HG03175 (cell line): ENCODE measurements at regions not wholly inside any gene's neighbourhood (a gene's known extent, or its start where the extent isn't known, plus 50 kb on each side); places are given as distances from the start of the nearest gene placed in this dataset.
A peak's percentile ranks its signal among the peaks of the same experiment; 100 is the strongest.

Experiments
- ATAC-seq: cut with Tn5 transposase; IDR thresholded peaks from one replicate; pipeline ENCODE4 v1.9.1; 2021; ENCODE audit warnings: mild to moderate bottlenecking, moderate library complexity; ENCODE audit not compliant: unreplicated experiment

DNA sequence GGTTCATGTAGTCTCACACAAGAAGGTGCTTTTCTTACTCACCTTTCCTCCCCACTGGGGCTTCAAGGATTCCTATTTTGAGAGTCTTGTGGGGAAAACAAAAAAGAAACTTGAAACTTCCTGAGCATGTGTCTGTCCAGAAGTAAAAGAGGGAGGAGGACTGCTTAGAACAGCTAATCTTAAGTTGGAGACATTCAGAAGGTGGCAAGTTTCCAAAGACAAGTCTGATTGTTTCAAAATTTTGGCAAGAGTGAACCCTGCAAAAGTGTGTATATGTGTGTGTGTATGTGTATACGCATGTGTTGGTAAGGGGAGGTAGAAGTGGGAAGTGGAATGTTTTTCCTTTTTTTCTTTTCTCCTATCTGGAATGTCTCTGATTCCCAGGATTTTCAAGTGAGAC lies 189.0 kb upstream of the FRMPD4 start:
- no peak for ATAC-seq

DNA sequence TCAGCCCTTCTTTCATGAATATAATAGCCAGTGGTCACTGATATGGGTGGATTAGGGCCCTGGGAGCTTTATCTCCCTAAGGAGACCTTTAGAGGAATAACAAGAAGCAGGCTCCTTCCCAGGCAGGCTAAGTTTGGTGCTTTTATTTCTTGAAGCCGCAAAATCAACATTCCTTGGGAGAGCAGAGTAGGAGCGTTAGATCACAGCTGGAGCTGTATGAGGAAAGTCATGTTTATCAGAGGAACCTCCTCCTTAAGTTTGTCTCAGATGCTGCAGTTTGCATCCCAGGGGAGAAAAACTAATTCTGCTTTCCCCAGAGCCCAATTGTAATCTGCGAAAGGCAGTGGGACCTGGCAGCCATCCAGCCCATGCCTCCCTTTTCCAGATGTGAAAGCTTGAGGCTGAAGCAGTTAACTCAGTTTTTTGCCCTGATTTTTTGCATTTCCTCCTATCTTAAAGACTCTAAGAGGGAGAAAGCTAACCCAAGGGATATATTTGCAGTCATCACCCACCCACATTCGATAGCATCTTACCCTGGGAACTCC lies 186.0 kb upstream of the FRMPD4 start:
- no peak for ATAC-seq

DNA sequence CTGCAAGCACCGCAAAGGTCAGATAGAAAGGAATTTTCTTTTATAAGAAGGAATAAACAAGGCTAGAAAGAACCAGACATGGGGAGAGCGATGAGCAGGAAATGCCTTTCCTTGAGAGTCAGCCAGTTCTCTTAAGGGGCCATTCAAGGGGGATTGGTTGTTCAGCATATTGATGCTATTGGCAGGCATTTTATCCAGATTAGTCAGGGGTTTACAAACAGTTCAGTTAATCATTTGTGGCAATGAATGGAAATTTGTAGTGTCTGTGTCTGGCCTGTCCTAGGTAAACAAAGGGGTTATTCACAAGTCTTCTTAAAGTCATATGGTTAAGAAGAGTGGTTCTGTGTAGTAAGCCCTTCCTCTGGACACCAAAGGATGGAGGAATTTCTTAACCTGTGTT lies 184.7 kb upstream of the FRMPD4 start:
- no peak for ATAC-seq

DNA sequence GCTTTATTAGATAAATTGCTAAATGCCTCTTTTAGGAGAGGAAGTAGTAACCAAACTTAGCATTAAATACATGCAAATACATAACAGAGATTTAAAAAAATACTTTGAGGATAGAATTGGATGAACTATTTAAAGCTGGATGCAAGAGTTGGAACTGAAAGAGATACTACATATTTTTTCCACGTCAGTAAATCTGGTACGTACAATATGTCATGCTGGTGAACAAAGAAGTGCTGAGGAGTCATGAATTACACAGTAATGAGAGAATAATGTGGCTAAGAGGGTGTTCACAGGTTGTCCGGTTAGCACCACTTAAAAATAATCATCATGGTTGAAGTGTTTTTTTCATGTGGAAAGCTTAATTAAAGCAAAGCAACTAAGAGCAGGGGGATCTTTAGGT lies 184.1 kb upstream of the FRMPD4 start:
- no peak for ATAC-seq

DNA sequence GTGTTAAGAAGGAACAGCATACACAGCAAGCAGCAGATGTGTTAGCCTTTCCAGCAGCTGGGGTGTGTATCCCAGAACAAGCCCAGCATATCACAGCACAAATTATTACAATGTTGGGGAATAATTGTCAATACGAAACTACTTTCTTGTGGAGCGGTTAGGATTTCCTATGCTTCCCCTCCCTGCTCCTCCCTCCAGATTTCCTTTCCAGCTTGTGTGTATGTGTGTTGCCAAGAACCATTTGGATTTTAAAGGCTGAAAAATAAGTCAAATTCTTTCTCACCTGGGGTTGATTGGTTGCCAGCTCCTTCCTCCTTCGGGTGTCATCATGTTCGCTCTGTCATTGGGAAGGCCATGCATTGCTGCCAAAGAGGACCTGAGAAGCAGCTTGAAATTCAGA lies 178.2 kb upstream of the FRMPD4 start:
- no peak for ATAC-seq

DNA sequence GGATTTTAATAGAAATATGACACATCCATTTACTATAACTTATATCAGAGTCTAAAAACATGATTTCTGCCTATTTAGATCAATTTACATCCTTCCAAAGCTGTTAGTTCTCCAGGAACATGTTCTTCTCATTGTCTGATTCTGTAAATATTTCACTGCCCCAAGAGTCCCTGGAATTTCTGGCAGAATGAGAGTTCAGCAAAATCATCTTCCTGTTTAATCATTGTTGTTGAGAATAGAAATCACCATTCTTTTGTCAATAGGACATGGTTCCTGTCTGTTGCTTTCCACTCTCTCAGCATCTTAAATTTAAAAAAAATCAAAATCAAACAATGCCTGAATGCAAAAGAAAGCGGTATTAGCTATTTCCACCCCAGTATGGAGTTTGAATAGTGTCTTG lies 172.8 kb upstream of the FRMPD4 start:
- ATAC-seq = no peak

DNA sequence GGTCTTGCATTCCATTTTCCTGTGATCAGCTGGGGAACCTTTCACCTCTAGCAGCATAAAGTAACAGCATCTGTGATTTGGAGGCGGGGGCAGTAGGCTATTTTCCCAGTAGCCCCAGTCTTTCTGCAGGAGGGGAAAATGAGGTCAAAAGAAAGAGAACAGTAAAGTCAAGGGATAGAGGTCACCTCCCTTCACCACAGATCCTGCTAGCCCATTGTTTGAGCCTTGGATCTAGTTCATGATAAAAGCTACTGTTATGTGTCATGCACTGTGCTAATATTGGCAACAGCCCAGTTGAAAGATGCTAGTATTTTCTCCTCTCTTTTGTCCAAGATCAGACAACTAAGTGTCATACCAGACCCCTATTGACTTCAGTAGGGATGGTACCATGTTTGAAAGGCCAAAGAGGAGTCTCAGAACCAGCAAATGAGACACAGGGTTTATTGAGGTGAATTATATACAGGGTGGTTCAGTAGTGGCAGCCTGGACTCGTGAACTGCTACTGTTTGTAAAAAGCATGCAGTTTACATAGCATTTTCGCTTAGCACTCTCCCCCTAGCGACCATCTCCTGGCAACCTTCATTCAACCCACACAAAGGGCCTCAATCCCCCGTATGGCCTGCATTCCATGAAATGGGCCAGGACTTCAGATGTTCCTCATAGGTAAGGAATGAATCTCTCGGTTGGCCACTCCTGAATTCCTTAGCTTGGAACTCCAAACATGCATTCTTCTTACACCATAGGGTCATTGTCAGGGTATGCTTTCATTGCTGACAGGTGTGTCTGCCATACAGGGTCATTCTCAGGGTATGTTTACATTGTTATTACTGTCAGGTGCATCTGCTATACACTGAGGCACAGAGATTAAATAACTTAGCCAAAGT lies 170.0 kb upstream of the FRMPD4 start:
- no peak for ATAC-seq

DNA sequence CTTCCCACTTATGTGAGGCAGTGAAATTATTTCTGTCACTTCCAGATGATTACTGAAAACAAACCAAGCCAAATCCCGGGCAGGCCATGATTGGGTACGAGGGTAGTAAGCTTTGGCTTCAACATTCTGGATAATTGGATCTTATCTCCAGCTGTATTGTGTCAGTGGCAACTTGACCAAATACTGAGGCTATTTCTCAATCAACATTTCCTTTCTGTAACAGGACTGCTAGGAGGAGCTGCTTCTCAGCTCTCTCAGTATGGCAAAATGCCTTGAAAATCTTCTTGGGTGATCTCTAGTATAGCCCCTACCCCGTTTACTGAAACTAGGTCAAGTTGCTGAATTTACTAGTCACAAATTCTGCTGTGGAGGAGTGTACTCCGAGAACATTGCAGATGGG lies 169.3 kb upstream of the FRMPD4 start:
- ATAC-seq = no peak

DNA sequence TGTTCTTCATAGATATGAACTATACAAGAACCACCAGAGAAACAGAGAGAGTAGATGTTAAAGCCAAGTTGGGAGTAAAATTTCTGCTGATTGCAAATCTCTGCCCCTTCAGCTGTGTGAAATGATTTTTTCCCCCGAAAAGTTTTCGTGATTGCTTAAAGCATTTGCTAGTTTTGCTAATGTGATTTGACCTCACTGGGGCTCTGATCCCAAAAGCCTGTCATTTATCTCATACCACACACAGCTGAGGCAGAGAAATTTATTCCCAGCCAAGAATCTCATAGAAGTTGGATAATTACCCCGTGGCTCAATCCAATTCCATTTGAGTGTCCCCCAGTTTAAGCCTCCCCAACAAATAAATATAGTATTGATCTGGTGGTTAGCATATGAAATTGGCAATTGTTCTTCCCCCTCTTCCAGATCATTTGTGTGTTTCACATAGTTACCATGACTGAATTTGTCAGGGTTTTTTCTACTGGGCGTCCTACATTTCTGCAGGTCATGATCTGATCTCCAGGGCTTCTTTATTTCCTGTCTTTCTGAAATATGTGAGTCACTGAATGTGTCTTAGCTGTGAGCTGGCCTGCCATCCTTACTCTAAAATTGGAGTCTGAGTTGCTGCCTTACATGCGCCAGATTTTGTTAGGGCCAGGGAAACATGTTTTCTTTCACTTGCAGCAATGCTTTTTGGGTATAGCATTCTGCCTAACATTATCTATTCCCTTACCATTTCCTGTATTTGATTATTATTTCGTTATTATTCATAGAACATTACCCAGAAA lies 167.5 kb upstream of the FRMPD4 start:
- ATAC-seq = no peak

DNA sequence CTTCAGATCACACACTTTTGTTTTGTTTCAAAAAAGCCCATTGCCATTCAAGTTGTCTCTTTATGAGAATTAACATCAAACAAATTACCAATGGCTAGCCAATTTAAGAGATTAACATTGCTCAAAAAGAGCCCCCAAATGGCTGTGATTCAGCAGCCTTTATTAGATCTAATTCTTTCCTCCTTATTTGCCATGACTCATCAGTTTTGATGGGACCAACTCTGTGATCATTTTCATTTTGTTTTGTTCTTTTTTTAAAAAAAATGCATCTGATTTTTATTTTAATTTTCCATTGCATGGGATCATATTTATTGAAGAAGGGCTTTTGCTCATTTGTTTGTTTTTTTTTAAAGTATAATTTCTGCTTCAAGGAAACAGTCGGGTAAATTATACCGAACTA lies 161.6 kb upstream of the FRMPD4 start:
- no peak for ATAC-seq

DNA sequence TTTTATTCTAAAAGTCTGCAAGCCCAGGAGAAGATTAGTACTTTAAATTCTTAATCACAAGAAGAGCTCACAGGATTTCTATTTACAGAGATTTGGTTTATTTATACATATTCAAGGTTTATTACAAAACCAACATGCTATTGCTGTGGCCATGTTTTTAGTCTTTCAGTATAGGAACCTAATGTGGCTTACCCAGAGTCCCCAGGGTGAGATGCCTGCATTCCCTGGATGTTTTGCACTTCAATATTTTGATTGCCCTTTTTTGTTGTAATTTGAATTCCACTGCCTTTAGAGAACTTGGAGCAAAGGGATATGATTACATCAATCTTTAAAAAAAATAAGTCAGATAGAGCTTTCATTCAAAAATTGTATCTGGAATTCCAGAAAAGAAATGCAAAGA lies 146.0 kb upstream of the FRMPD4 start:
- ATAC-seq = no peak

DNA sequence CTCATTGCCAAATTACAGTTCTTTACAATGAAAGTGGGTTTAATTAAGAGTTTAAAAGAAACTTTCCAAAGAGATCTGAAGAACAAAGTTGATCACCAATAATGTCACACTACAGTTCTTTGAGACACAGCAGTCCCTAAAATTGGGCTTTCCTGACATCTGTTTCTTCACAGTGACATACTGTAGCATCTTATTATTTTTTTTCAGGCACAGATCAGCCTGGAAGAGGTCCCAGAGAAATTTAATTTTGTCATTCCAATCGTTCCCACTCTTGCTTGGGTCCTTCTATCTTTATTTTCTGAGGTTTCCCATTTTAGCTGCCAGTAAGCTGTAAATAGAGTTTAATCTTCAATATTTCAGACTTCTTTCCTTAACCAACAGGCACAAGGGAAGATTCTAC lies 143.1 kb upstream of the FRMPD4 start:
- ATAC-seq = no peak

DNA sequence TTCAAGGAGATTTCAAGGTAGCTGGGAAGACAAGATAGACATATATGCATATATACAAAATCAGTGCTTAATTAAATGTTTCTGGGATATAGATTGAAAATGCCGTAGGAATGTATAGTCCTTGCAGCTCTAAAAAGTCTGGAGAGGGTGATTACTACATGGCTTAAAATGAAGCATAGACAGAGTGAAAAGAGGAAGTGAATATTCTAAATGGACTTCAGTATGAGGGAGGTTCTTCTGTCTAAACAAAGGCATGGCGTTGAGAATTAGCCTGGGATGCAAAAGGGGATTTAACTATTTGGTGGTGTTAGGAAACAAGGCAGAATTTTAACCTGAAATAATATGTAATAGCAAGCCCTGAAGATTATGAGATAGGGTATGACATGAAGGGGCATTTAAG lies 141.5 kb upstream of the FRMPD4 start:
- no peak for ATAC-seq

DNA sequence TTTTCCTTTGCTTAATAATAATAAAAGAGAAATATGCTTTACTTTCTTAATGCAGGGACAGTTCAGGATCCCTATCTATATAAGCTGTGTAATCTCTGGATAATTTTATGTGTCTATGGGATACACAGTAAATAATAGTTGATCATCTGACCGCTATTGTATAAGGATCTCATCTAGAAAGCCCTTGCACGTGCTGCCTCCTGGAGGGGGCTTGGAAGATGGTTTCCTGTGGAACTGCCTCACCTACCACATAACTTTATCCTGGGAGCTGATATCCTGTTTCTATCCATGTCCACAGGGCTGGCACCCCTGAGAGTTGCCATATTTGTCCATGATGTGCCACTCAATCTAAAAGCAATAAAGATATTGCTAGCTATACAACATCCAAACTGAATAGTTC lies 139.3 kb upstream of the FRMPD4 start:
- no peak for ATAC-seq

DNA sequence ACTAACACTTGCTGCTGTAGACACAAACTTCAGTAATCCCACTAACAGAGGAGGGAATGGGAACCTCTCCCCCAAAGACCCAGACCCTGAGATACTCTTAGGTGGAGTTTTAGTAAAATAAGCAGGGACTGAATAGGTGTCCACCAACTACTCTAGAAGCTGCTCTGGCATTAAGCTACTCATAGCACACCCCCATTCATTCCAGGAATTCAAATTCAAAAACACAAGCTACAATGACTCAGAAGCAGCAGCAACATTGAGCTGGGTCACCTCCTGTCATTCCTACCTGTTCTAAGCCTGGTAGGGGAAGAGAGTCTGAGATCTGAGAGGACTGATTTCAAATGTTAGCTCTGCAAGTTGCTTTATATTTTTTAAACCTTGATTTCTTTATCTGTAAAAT lies 135.4 kb upstream of the FRMPD4 start:
- ATAC-seq = no peak

DNA sequence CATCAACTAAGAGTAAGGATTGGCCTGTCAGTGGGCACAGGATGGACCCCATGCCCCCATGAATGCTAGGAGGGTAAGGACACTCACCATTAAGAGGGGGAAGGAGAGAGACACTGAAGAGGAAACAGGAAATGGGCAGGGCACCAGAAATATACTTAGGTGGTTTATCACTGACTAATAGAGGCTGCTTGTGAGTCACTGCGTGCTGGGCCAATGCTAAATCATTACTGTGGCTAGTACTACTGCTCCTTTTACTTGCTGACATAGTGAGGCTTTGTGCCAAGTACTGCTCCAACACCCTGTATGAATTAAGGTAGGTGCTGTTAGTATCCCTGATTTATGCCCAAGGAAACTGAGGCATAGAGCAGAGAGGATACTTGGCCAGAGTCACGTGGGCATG lies 130.4 kb upstream of the FRMPD4 start:
- peak; percentile 39 for ATAC-seq

DNA sequence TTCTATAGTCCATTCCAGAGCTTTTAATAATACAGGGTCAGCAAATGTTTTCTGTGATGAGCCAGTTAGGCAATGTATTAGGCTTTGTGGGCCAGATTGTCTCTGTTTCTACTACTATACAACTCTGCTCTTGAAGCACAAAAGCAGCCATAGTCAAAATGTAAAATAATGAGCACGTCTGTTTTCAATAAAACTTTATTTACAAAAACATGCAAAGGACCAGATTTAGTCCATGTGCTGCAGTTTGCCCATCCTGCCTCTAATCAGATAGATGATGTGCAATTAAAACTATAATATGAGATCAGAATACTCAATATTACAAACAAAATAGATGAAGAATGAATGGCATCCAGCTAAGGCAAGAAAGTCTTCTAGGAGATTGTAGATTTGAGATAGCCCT lies 127.8 kb upstream of the FRMPD4 start:
- no peak for ATAC-seq

DNA sequence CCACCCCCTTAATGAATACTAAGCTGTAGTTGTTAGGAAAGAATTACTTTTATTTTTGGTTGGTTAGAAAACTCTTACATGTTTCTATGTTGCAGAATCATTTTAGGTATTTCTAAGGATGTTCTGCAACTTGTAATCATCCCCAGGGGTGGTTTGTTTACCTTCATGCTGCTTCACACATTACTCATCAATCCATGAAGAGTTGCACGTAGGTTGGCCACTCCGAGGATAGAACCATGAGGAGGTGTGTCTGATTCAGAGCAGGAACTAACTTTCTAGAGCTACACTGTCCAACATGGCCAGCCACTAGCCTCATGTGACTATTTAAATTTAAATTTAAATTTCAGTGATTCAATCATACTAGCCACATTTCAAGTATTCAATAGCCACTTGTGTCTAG lies 127.2 kb upstream of the FRMPD4 start:
- ATAC-seq = no peak

DNA sequence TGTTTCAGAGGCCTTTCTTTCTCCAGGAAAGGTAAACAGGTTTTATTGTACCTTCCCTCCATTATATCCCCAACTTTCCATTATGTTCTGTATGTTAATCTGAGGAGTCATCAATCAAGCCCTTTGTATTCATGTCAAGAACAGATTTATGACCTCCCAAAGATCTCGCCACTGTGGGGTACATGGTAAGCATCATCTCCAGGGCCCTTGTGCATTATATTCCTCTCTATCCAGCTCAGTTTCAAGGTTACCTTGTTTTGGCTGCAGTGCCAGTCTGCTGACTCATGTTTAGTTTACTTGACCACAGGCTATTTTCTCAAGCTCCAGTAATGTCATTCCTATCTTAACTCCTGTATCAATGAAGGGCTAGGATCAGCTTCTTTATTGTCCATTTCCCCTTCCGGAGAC lies 125.1 kb upstream of the FRMPD4 start:
- no peak for ATAC-seq

DNA sequence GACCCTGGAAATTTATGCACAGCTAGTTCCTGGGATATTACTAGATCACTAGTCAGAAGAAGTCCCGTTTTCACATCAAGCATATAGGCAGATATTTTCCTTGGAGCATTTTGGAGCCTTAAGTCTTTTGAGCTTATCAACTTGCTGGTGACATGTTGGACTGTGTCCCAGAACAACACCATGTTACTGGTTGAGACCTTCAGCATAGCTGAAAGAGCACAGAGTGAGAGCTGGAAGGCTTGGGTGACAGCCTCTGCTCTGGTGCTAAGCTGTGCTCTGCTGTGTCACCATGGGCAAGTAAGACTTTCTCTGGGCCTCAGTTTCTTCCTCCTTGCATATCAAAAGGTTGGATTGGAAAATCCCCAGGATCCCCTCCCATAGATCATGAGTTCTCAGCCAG lies 116.6 kb upstream of the FRMPD4 start:
- ATAC-seq = no peak

DNA sequence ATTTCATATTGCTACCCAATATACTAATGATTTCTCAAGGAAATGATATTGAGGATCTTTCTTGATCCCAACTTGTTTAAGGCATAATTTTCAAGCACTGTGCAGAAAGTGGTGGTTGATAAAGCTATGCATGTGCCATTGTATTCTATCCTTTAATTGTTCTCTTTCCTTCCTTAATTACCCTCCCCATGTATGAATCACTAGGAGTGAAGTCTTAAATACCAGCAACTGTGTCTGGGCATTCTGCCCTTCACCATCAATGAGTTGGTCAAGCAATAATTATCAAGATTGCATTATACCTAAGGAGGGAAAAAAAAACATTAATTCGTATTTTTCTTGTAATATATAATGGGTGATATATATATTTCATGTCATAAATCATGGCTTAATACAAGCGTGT lies 111.8 kb upstream of the FRMPD4 start:
- ATAC-seq = no peak

DNA sequence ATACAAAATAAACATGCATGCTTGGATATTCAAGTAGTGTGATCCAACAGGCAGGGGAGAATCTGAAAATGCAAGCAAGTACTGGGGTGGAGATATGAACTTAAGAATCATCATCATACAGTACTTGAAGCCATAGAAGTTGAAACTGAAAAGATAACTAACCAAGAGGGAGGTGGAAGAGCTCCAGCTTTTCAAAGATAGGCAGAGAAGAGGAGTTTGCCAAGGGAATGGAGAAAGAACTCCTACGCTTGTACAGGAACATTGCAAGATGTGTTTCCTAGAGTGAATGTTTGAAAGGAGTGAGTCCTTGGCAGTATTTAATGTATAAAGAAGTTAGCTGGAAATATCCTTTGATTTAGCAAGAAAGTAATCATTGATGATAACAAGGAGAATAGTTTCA lies 106.2 kb upstream of the FRMPD4 start:
- ATAC-seq = no peak
